Hematopoietic multipotent progenitor cell treated with erythropoietin and hydrocortisone succinate and interleukin-3 and kit ligand, for 6 days (in vitro differentiated cells): ENCODE measurements at regions not wholly inside any gene's neighbourhood (a gene's known extent, or its start where the extent isn't known, plus 50 kb on each side); places are given as distances from the start of the nearest gene placed in this dataset.
A peak's percentile ranks its signal among the peaks of the same experiment; 100 is the strongest.
"Not testable (repeated sequence)": the region's sequence is repeated elsewhere in the genome, so short reads cannot be mapped to it uniquely, and the experiment has no call there.

ENCODE experiments used
- DNase-seq: peaks from one replicate; pipeline ENCODE4 v3.0.0-alpha.2; 2015

GRCh38 chr1:244271691-244272308 is 179.9 kb downstream of the ADSS2 start:
- no peak for DNase-seq

- peak; percentile 90 for DNase-seq
Measured at GRCh38 chr1:244272471-244273261, 179.0 kb downstream of the ADSS2 start.

GRCh38 chr1:244273262-244273844 is 178.4 kb downstream of the ADSS2 start:
- no peak for DNase-seq

GRCh38 chr1:244273845-244274619 is 177.7 kb downstream of the ADSS2 start:
- DNase-seq, result peak; percentile 67

DNA sequence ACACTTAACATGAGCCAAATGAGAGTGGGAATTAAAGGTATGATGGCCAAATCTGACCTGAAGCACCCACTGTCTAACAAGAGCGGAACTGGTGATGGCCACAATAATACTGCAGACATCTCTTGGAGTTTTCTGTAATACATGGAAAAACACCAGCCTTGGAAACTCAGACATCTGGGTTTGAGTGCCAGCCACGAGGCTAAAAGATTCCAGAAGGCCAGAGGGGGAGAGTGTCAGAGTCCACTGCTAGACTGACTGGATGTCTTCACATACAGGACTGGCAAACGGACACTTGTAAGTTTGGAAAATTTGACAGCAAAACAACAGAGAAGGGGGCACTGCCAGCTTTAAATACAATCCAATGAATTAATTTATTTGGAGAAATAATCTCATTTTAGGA is 175.1 kb downstream of the ADSS2 start:
- DNase-seq, result no peak

- no peak for DNase-seq
Measured at GRCh38 chr1:244280201-244280600, 171.5 kb downstream of the ADSS2 start.

GRCh38 chr1:244280859-244281258 is 170.8 kb downstream of the ADSS2 start:
- DNase-seq, result no peak

DNA sequence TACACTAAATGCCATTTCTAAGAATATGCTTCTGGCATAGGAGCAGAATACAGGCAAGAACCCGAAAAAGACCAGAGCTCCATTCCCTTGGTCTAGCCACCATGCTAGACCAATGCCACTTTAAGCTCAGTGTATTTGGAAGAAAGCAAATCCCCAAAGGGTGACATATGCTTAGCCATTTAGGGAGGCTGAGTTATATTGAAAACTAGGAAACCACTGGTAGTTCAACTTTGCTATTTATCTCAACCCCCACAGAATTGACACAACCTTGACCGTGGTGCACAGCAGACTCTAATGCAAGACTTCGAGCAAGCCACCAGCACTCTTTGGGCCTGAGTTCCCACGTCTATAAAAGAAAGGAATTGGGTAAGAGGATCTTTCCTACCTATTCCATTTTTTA is 167.9 kb downstream of the ADSS2 start:
- no peak for DNase-seq

GRCh38 chr1:244284641-244285156 is 167.0 kb downstream of the ADSS2 start:
- no peak for DNase-seq

DNA sequence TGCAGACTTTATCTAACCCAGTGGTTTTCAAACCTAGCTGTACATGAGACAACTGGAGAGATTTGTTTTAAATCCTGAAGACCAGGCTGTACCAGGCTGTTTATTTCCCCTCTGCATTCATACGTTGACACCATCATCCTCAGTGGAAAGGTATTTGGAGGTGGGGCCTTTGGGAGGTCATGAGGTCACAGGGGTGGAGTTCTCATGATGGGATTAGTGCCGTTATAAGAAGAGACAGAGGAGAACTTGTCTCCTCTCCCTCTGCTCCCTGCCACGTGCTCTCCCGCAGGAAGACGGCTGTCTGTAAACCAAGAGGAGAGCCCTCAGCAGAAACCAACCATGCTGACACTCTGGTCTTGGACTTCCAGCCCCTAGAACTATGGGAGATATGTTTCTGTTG is 165.4 kb downstream of the ADSS2 start:
- no peak for DNase-seq

GRCh38 chr1:244287726-244288125 is 164.0 kb downstream of the ADSS2 start:
- DNase-seq, result no peak

DNA sequence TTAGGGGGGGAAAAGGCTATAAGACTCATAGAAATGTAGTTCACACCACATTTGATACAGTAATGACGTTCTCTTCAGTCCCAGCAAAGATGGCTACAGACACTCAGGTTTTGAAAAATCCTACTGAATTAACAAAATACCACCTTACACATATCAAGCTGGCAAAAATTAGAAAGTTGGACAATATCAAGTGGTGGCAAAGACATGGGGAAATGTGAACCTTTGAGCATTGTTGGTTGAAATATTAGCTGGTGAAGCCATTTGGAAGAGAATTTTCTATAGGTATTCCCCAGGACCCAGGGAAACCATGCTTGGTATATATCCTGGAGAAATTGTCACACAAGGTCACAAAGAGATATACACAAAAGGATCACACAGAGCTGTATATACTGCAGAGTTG is 163.0 kb downstream of the ADSS2 start:
- no peak for DNase-seq

GRCh38 chr1:244289991-244290785 is 161.5 kb downstream of the ADSS2 start:
- DNase-seq, result no peak

- peak; percentile 56 for DNase-seq
Measured at GRCh38 chr1:244291236-244292201, 160.2 kb downstream of the ADSS2 start.

DNA sequence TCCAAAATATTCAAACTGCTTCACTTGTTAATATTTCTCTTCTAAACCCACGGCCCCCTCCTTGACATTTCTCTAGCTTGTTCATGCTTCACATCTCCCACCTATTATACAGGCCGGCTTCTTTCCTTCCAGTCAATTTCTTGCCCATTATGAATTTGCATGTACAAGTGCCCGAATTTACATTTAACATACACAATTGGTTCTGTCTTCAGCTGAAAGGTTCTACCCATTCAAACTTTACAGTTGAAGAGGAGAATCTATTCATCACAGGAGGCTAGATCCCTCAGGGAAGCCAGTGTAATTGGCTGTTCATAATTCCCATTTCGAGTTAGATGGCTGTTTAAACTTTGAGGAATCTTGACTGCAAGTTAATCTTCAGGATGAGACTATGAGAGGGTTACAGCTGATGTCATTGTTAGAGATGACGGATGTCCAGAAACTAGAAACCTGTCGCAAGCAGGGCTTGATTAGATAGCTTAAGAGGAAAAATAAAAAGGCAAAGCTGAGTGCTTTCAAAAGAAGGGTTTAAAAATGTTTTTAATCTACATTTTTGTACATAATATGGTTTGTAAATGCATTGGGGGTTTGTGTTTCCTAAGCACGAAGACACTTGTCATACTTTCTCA is 157.0 kb downstream of the ADSS2 start:
- no peak for DNase-seq

DNA sequence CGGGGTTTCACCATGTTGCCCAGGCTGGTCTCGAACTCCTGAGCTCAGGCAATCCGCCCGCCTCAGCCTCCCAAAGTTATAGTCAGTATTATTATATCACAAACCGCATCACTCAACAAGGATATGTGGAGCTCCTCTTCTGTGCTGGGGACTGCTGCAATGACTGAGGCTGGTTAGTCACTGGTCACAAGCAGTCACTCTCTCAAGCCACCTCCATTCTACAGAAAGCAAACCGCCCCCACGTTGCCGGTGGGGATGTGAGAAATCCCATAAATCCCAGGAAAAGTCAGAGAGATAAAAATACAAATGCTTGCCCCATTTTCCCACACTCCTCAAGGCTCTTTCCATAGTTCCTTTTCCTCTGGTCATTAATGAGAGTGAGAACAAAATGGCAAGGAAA is 155.7 kb downstream of the ADSS2 start:
- no peak for DNase-seq

DNA sequence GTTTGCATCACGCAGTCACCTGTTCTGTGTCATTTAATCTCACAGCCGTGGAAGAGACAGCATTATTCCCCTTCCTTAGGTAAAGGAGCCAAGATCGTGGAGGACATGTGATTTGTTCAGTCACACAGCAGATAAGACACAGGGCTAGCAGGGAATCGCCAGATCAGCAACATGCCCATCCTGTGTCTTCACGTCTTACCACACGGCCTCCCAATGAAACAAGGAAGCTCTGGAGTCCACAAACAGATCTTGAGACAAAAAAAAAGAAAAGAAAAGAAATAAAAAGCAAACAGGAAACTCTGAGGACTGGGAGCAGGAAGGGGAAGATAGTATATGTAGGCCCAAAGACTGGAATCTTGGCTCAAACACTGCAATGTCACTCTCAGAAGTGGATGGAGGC is 155.3 kb downstream of the ADSS2 start:
- peak; percentile 9 for DNase-seq

GRCh38 chr1:244297087-244297486 is 154.6 kb downstream of the ADSS2 start:
- DNase-seq, result no peak

DNA sequence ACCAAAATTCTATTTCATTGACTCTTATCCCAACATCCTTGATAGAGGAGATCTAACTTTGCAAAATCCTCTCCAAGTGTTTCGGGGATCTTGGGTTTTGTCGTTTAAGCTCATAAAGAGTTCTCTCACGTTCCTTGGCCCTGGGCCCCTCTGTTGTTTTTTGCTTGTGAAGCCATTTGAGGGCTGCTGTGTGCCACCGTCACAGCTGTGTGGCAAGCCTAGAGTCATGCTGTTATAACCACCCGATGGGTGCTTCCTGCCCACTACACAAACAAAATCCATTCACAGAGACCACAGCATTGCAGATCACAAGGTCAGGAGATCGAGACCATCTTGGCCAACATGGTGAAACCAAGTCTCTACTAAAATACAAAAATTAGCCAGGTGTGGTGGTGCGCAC is 154.1 kb downstream of the ADSS2 start:
- DNase-seq, result no peak

GRCh38 chr1:244300029-244300375 is 151.7 kb downstream of the ADSS2 start:
- not testable (repeated sequence) for DNase-seq
